ENCODE measurements at regions not wholly inside any gene's neighbourhood (a gene's known extent, or its start where the extent isn't known, plus 50 kb on each side); places are given as distances from the start of the nearest gene placed in this dataset.

DNA sequence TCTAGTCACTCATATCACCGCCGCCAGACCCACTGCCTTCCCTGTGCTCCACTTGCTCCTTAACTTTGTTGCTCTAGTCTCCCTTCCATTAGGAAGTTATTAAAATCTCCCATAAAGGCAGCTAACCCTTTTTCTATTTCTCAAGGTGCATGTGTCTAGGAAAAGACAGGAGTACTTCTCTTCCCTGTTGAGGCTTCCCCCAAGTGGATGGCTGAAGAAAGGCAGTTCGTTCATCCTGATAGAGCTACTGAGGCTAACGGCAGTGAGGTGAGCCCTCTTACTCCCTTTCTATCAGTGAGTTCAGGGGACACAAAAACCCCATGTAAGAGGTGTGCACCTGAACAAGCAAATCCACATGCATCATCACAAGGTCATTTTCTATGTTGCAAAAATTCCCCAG is 397.8 kb downstream of the IGSF11 start:
- H3K4me1 ChIP-seq (ENCODE audit: insufficient read depth): peaks cover 2% of the 10 kb centered on the region; the same call in 1 of the 2 replicates
- no peaks in the 10 kb centered on the region for H3K79me2 ChIP-seq (replicated peaks; ENCODE audit: insufficient read depth)
- no peak overlapping the region for H3K4me2 ChIP-seq
- H3F3A ChIP-seq (replicated peaks; ENCODE audit: low read depth): no peaks in the 10 kb centered on the region
- H3K36me3 Mint-ChIP-seq (ENCODE audit: low read depth): no peaks in the 10 kb centered on the region
- no peaks in the 10 kb centered on the region for H4K20me1 ChIP-seq (replicated peaks; ENCODE audit: insufficient read depth)
- H3K27ac Mint-ChIP-seq: no peak overlapping the region
- TF ChIP-seq, protein P1, sequence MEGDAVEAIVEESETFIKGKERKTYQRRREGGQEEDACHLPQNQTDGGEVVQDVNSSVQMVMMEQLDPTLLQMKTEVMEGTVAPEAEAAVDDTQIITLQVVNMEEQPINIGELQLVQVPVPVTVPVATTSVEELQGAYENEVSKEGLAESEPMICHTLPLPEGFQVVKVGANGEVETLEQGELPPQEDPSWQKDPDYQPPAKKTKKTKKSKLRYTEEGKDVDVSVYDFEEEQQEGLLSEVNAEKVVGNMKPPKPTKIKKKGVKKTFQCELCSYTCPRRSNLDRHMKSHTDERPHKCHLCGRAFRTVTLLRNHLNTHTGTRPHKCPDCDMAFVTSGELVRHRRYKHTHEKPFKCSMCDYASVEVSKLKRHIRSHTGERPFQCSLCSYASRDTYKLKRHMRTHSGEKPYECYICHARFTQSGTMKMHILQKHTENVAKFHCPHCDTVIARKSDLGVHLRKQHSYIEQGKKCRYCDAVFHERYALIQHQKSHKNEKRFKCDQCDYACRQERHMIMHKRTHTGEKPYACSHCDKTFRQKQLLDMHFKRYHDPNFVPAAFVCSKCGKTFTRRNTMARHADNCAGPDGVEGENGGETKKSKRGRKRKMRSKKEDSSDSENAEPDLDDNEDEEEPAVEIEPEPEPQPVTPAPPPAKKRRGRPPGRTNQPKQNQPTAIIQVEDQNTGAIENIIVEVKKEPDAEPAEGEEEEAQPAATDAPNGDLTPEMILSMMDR (conservative IDR thresholded peaks at IDR 0.05; ENCODE audit: low read depth in 2 of 2): peak; percentile 54 to 76
- no peak for TF ChIP-seq NANOG (IDR thresholded peaks at IDR 0.05; ENCODE audit: borderline replicate concordance)
- H3K4me3 Mint-ChIP-seq: no peak overlapping the region
- H3K9me3 Mint-ChIP-seq: no peaks in the 10 kb centered on the region
- no peak overlapping the region for H3K27ac ChIP-seq (ENCODE audit: low read depth)
- peak; percentile 88 for ATAC-seq
- H3K4me3 ChIP-seq: no peak overlapping the region
- H3K9me2 ChIP-seq (ENCODE audit: insufficient read depth): no peaks in the 10 kb centered on the region
- no peaks in the 10 kb centered on the region for H3K27me3 ChIP-seq (ENCODE audit: insufficient read depth)
- no peaks in the 10 kb centered on the region for H3K36me3 ChIP-seq (ENCODE audit: insufficient read depth)
- peak; percentile 69 for DNase-seq (ENCODE audit: low spot score)
- H2AFZ ChIP-seq: peak overlapping the region; percentile 34
- peaks cover 2% of the 10 kb centered on the region for H3K27me3 Mint-ChIP-seq (ENCODE audit: insufficient read depth, low read depth, poor library complexity)
- peaks cover 3% of the 10 kb centered on the region; the same call in 2 of the 3 replicates for H3K4me1 Mint-ChIP-seq

DNA sequence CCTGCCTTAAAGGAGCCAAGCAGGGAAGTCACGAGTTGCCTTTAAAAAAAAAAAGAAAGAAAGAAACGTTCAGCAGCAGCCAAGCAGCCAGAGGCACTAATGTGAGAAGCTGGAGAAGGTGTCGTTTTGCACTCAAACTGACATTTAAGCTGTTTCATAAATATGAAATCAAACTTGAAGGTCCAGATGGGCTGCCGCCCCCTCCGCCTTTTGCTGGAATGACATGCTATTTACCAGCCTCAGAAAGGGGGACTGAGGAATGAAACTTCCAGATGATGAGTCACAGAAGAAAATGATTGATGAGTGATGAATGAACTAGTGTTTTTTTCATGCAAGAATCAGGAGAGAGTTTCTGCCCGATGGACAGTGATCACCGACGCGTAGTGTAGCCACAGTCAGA is 396.8 kb downstream of the IGSF11 start:
- Mint-ChIP-seq H3K27me3 (ENCODE audit: insufficient read depth, low read depth, poor library complexity) (peaks cover 2% of the 10 kb centered on the region), H3K4me1 (peaks cover 4% of the 10 kb centered on the region; the same call in 2 of the 3 replicates), H3K4me3 (no peak overlapping the region), H3K27ac (no peak overlapping the region), H3K9me3 (no peaks in the 10 kb centered on the region), H3K36me3 (ENCODE audit: low read depth) (no peaks in the 10 kb centered on the region)
- Histone ChIP-seq H3F3A (replicated peaks; ENCODE audit: low read depth) (no peaks in the 10 kb centered on the region), H3K36me3 (ENCODE audit: insufficient read depth) (no peaks in the 10 kb centered on the region), H3K27me3 (ENCODE audit: insufficient read depth) (no peaks in the 10 kb centered on the region), H3K4me2 (no peak overlapping the region), H3K27ac (ENCODE audit: low read depth) (no peak overlapping the region), H2AFZ (no peak overlapping the region), H3K79me2 (replicated peaks; ENCODE audit: insufficient read depth) (no peaks in the 10 kb centered on the region), H3K9me2 (ENCODE audit: insufficient read depth) (no peaks in the 10 kb centered on the region), H4K20me1 (replicated peaks; ENCODE audit: insufficient read depth) (no peaks in the 10 kb centered on the region), H3K4me3 (no peak overlapping the region), H3K4me1 (ENCODE audit: insufficient read depth) (peaks cover 4% of the 10 kb centered on the region; the same call in 1 of the 2 replicates)
- DNase-seq (ENCODE audit: low spot score) (no peak), ATAC-seq (no peak)
- TF ChIP-seq, protein P1 (conservative IDR thresholded peaks at IDR 0.05; ENCODE audit: low read depth in 2 of 2): peak in 1 of 2 experiments; percentile 20; a peak in 1 of 4 replicates
- TF ChIP-seq ZNF114 (CRISPR knock-in tag; IDR thresholded peaks at IDR 0.05): no peak

DNA sequence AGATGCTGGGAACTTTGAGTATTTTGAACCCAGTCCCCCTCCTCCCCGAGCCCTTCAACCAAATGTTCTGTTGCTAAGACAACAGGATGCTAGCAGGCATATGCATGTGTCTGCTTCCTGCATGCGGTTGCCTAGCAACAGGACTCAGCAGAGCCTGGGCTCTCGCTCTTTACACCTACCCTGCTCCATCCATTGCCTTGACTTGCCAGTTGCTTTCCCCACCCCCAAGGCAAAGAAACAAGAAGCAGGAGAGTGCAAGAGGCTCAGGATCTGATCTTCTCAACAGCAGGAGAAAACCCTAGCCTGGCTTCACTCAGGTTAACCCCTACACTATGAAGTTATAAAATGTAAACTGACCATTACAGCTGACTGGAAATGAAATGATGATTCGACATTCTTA is 393.0 kb downstream of the IGSF11 start:
- H3K27ac Mint-ChIP-seq: no peak overlapping the region
- peak; percentile 94 for DNase-seq (ENCODE audit: low spot score)
- TF ChIP-seq, protein P1 (conservative IDR thresholded peaks at IDR 0.05; ENCODE audit: low read depth in 2 of 2): no peak
- TF ChIP-seq, protein P2, sequence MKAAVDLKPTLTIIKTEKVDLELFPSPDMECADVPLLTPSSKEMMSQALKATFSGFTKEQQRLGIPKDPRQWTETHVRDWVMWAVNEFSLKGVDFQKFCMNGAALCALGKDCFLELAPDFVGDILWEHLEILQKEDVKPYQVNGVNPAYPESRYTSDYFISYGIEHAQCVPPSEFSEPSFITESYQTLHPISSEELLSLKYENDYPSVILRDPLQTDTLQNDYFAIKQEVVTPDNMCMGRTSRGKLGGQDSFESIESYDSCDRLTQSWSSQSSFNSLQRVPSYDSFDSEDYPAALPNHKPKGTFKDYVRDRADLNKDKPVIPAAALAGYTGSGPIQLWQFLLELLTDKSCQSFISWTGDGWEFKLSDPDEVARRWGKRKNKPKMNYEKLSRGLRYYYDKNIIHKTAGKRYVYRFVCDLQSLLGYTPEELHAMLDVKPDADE (IDR thresholded peaks at IDR 0.05): no peak
- no peak for TF ChIP-seq JUNB (IDR thresholded peaks at IDR 0.05; ENCODE audit: unreplicated experiment)
- no peak for TF ChIP-seq STAT1 (IDR thresholded peaks at IDR 0.05; ENCODE audit: unreplicated experiment)

More for the DNA sequence above, 393.0 kb downstream of the IGSF11 start:
- no peaks in the 10 kb centered on the region for H3K79me2 ChIP-seq (replicated peaks; ENCODE audit: insufficient read depth)
- no peaks in the 10 kb centered on the region for H3K9me3 Mint-ChIP-seq
- H4K20me1 ChIP-seq (replicated peaks; ENCODE audit: insufficient read depth): no peaks in the 10 kb centered on the region
- ATAC-seq: peak; percentile 99
- H3K4me1 ChIP-seq (ENCODE audit: insufficient read depth): peaks cover 4% of the 10 kb centered on the region; the same call in 1 of the 2 replicates
- no peak overlapping the region for H3K4me3 ChIP-seq
- no peak overlapping the region for H3K4me3 Mint-ChIP-seq
- no peak overlapping the region for H3K4me2 ChIP-seq
- no peaks in the 10 kb centered on the region for H3K36me3 Mint-ChIP-seq (ENCODE audit: low read depth)
- H3K27ac ChIP-seq (ENCODE audit: low read depth): no peak overlapping the region
- no peaks in the 10 kb centered on the region for H3K36me3 ChIP-seq (ENCODE audit: insufficient read depth)
- no peaks in the 10 kb centered on the region for H3K9me2 ChIP-seq (ENCODE audit: insufficient read depth)
- peaks cover 2% of the 10 kb centered on the region for H3K27me3 Mint-ChIP-seq (ENCODE audit: insufficient read depth, low read depth, poor library complexity)
- no peaks in the 10 kb centered on the region for H3F3A ChIP-seq (replicated peaks; ENCODE audit: low read depth)
- peaks cover 4% of the 10 kb centered on the region; the same call in 2 of the 3 replicates for H3K4me1 Mint-ChIP-seq
- H3K27me3 ChIP-seq (ENCODE audit: insufficient read depth): no peaks in the 10 kb centered on the region
- H2AFZ ChIP-seq: no peak overlapping the region

All from GM23338 (cell line).